ENCODE measurements at regions not wholly inside any gene's neighbourhood (a gene's known extent, or its start where the extent isn't known, plus 50 kb on each side); places are given as distances from the start of the nearest gene placed in this dataset.
"Not testable (repeated sequence)": the region's sequence is repeated elsewhere in the genome, so short reads cannot be mapped to it uniquely, and the experiment has no call there.

- Histone ChIP-seq H3K27me3 (ENCODE audit: control insufficient read depth in 3 of 3, insufficient read depth in 3 of 3, low read length in 3 of 3) (no peaks in the 10 kb centered on the region), H3K4me1 (ENCODE audit: control insufficient read depth in 3 of 3, insufficient read depth in 2 of 3, low read depth in 1 of 3, low read length in 2 of 3) (peaks cover 0 to 5% (median 0%) of the 10 kb centered on the region in 3 donors), H3K27ac (ENCODE audit: low read depth in 1 of 3, low read length in 2 of 3) (no peak overlapping the region), H3K36me3 (ENCODE audit: control insufficient read depth in 3 of 3, insufficient read depth in 2 of 3, low read depth in 1 of 3, low read length in 3 of 3) (no peaks in the 10 kb centered on the region), H3K4me3 (ENCODE audit: low read depth in 1 of 3, low read length in 3 of 3) (no peak overlapping the region), H3K9me3 (ENCODE audit: control insufficient read depth in 2 of 2, insufficient read depth in 1 of 2, low read depth in 1 of 2, low read length in 1 of 2) (peaks cover 0 to 2% of the 10 kb centered on the region in 2 donors)
- WGBS, 3 donors: 46 to 68% (median 46%) methylated on average over 3 of the region's 3 CpGs
- DNase-seq: no peak
- no peak for FAIRE-seq
Observed at GRCh38 chr1:87432685-87433084, 104.0 kb downstream of the LMO4 start.

- WGBS, 3 donors: 37 to 80% (median 41%) methylated on average over 2 of the region's 2 CpGs
- not testable (repeated sequence) for H3K36me3 ChIP-seq (ENCODE audit: control insufficient read depth in 3 of 3, insufficient read depth in 2 of 3, low read depth in 1 of 3, low read length in 3 of 3); FAIRE-seq; H3K9me3 ChIP-seq (ENCODE audit: control insufficient read depth in 2 of 2, insufficient read depth in 1 of 2, low read depth in 1 of 2, low read length in 1 of 2); H3K27ac ChIP-seq (ENCODE audit: low read depth in 1 of 3, low read length in 2 of 3); H3K27me3 ChIP-seq (ENCODE audit: control insufficient read depth in 3 of 3, insufficient read depth in 3 of 3, low read length in 3 of 3); H3K4me3 ChIP-seq (ENCODE audit: low read depth in 1 of 3, low read length in 3 of 3); H3K4me1 ChIP-seq (ENCODE audit: control insufficient read depth in 3 of 3, insufficient read depth in 2 of 3, low read depth in 1 of 3, low read length in 2 of 3)
- peak in 1 of 2 donors; percentile 64 for DNase-seq
Observed at GRCh38 chr1:87433101-87433500, 104.4 kb downstream of the LMO4 start.

- Histone ChIP-seq H3K27me3 (ENCODE audit: control insufficient read depth in 3 of 3, insufficient read depth in 3 of 3, low read length in 3 of 3) (no peaks in the 10 kb centered on the region), H3K4me1 (ENCODE audit: control insufficient read depth in 3 of 3, insufficient read depth in 2 of 3, low read depth in 1 of 3, low read length in 2 of 3) (peaks cover 0 to 5% (median 0%) of the 10 kb centered on the region in 3 donors), H3K4me3 (ENCODE audit: low read depth in 1 of 3, low read length in 3 of 3) (no peak overlapping the region), H3K9me3 (ENCODE audit: control insufficient read depth in 2 of 2, insufficient read depth in 1 of 2, low read depth in 1 of 2, low read length in 1 of 2) (peaks cover 0 to 2% of the 10 kb centered on the region in 2 donors), H3K27ac (ENCODE audit: low read depth in 1 of 3, low read length in 2 of 3) (no peak overlapping the region), H3K36me3 (ENCODE audit: control insufficient read depth in 3 of 3, insufficient read depth in 2 of 3, low read depth in 1 of 3, low read length in 3 of 3) (no peaks in the 10 kb centered on the region)
- FAIRE-seq (no peak), DNase-seq (peak in 1 of 2 donors; percentile 81)
- 43 to 67% (median 55%) methylated on average over 8 of the region's 8 CpGs for WGBS, 3 donors
Observed at GRCh38 chr1:87435484-87435883, 106.8 kb downstream of the LMO4 start.

GRCh38 chr1:87436115-87436514, 107.4 kb downstream of the LMO4 start:
- not testable (repeated sequence) for FAIRE-seq; H3K27ac ChIP-seq (ENCODE audit: low read depth in 1 of 3, low read length in 2 of 3); H3K4me3 ChIP-seq (ENCODE audit: low read depth in 1 of 3, low read length in 3 of 3); H3K4me1 ChIP-seq (ENCODE audit: control insufficient read depth in 3 of 3, insufficient read depth in 2 of 3, low read depth in 1 of 3, low read length in 2 of 3); H3K27me3 ChIP-seq (ENCODE audit: control insufficient read depth in 3 of 3, insufficient read depth in 3 of 3, low read length in 3 of 3); H3K9me3 ChIP-seq (ENCODE audit: control insufficient read depth in 2 of 2, insufficient read depth in 1 of 2, low read depth in 1 of 2, low read length in 1 of 2); H3K36me3 ChIP-seq (ENCODE audit: control insufficient read depth in 3 of 3, insufficient read depth in 2 of 3, low read depth in 1 of 3, low read length in 3 of 3)
- WGBS, 3 donors: 41 to 76% (median 59%) methylated on average over 8 of the region's 8 CpGs
- peak in 1 of 2 donors; percentile 50 for DNase-seq

GRCh38 chr1:87436534-87436933, 107.9 kb downstream of the LMO4 start:
- H3K27ac ChIP-seq (ENCODE audit: low read depth in 1 of 3, low read length in 2 of 3): peak overlapping the region in 1 of 3 donors; percentile 8
- no peak overlapping the region for H3K4me3 ChIP-seq (ENCODE audit: low read depth in 1 of 3, low read length in 3 of 3)
- FAIRE-seq: no peak
- H3K27me3 ChIP-seq (ENCODE audit: control insufficient read depth in 3 of 3, insufficient read depth in 3 of 3, low read length in 3 of 3): no peaks in the 10 kb centered on the region
- no peak for DNase-seq
- WGBS, 3 donors: 58 to 77% (median 71%) methylated on average over 4 of the region's 4 CpGs
- no peaks in the 10 kb centered on the region for H3K36me3 ChIP-seq (ENCODE audit: control insufficient read depth in 3 of 3, insufficient read depth in 2 of 3, low read depth in 1 of 3, low read length in 3 of 3)
- peaks cover 0 to 2% of the 10 kb centered on the region in 2 donors for H3K9me3 ChIP-seq (ENCODE audit: control insufficient read depth in 2 of 2, insufficient read depth in 1 of 2, low read depth in 1 of 2, low read length in 1 of 2)
- peaks cover 0 to 5% (median 0%) of the 10 kb centered on the region in 3 donors for H3K4me1 ChIP-seq (ENCODE audit: control insufficient read depth in 3 of 3, insufficient read depth in 2 of 3, low read depth in 1 of 3, low read length in 2 of 3)

- no peak for DNase-seq
- Histone ChIP-seq H3K4me3 (ENCODE audit: low read depth in 1 of 3, low read length in 3 of 3) (no peak overlapping the region), H3K27ac (ENCODE audit: low read depth in 1 of 3, low read length in 2 of 3) (no peak overlapping the region), H3K27me3 (ENCODE audit: control insufficient read depth in 3 of 3, insufficient read depth in 3 of 3, low read length in 3 of 3) (no peaks in the 10 kb centered on the region), H3K36me3 (ENCODE audit: control insufficient read depth in 3 of 3, insufficient read depth in 2 of 3, low read depth in 1 of 3, low read length in 3 of 3) (no peaks in the 10 kb centered on the region), H3K4me1 (ENCODE audit: control insufficient read depth in 3 of 3, insufficient read depth in 2 of 3, low read depth in 1 of 3, low read length in 2 of 3) (peaks cover 0 to 5% (median 0%) of the 10 kb centered on the region in 3 donors), H3K9me3 (ENCODE audit: control insufficient read depth in 2 of 2, insufficient read depth in 1 of 2, low read depth in 1 of 2, low read length in 1 of 2) (peaks cover 0 to 2% of the 10 kb centered on the region in 2 donors)
- 54 to 58% (median 57%) methylated on average over 3 of the region's 3 CpGs for WGBS, 3 donors
- no peak for FAIRE-seq
Observed at GRCh38 chr1:87437663-87438295, 109.1 kb downstream of the LMO4 start.

GRCh38 chr1:87439821-87440220, 111.1 kb downstream of the LMO4 start:
- no peaks in the 10 kb centered on the region for H3K27me3 ChIP-seq (ENCODE audit: control insufficient read depth in 3 of 3, insufficient read depth in 3 of 3, low read length in 3 of 3)
- no peaks in the 10 kb centered on the region for H3K4me1 ChIP-seq (ENCODE audit: control insufficient read depth in 3 of 3, insufficient read depth in 2 of 3, low read depth in 1 of 3, low read length in 2 of 3)
- no peak for DNase-seq
- H3K36me3 ChIP-seq (ENCODE audit: control insufficient read depth in 3 of 3, insufficient read depth in 2 of 3, low read depth in 1 of 3, low read length in 3 of 3): no peaks in the 10 kb centered on the region
- no peak overlapping the region for H3K4me3 ChIP-seq (ENCODE audit: low read depth in 1 of 3, low read length in 3 of 3)
- FAIRE-seq: no peak
- 79 to 87% (median 83%) methylated on average over 5 of the region's 5 CpGs for WGBS, 3 donors
- H3K27ac ChIP-seq (ENCODE audit: low read depth in 1 of 3, low read length in 2 of 3): no peak overlapping the region
- H3K9me3 ChIP-seq (ENCODE audit: control insufficient read depth in 2 of 2, insufficient read depth in 1 of 2, low read depth in 1 of 2, low read length in 1 of 2): peaks cover 0 to 12% of the 10 kb centered on the region in 2 donors

GRCh38 chr1:87449348-87449963, 120.8 kb downstream of the LMO4 start:
- FAIRE-seq (no peak), DNase-seq (peak in 1 of 2 donors; percentile 12)
- H3K36me3 ChIP-seq (ENCODE audit: control insufficient read depth in 3 of 3, insufficient read depth in 2 of 3, low read depth in 1 of 3, low read length in 3 of 3): no peaks in the 10 kb centered on the region
- no peak overlapping the region for H3K4me3 ChIP-seq (ENCODE audit: low read depth in 1 of 3, low read length in 3 of 3)
- H3K27ac ChIP-seq (ENCODE audit: low read depth in 1 of 3, low read length in 2 of 3): peak overlapping the region in 1 of 3 donors; percentile 71
- no peaks in the 10 kb centered on the region for H3K27me3 ChIP-seq (ENCODE audit: control insufficient read depth in 3 of 3, insufficient read depth in 3 of 3, low read length in 3 of 3)
- peaks cover 0 to 6% of the 10 kb centered on the region in 2 donors for H3K9me3 ChIP-seq (ENCODE audit: control insufficient read depth in 2 of 2, insufficient read depth in 1 of 2, low read depth in 1 of 2, low read length in 1 of 2)
- WGBS, 3 donors: 62 to 76% (median 63%) methylated on average over 7 of the region's 7 CpGs
- H3K4me1 ChIP-seq (ENCODE audit: control insufficient read depth in 3 of 3, insufficient read depth in 2 of 3, low read depth in 1 of 3, low read length in 2 of 3): peaks cover 0 to 3% (median 0%) of the 10 kb centered on the region in 3 donors

All from small intestine (tissue), 7 donors.